A673 (cell line): ENCODE measurements at regions not wholly inside any gene's neighbourhood (a gene's known extent, or its start where the extent isn't known, plus 50 kb on each side); places are given as distances from the start of the nearest gene placed in this dataset.
"Not testable (repeated sequence)": the region's sequence is repeated elsewhere in the genome, so short reads cannot be mapped to it uniquely, and the experiment has no call there.

Experiments used
- BruUV-seq: library from RNA; stranded (reverse); fragments of 400-500 nt; replicated peaks from 2 replicates; lab custom pipeline; 2021; lab: Mats Ljungman, UMichigan
- CTCF ChIA-PET: fragments of 300-600 bp; sonication (Branson Sonifier 250); formaldehyde crosslinking; loops from one replicate; lab custom pipeline; 2022; ENCODE audit warnings: antibody characterized with exemption; lab: Charles Lee
- POLR2A ChIA-PET: fragments of 300-600 bp; sonication (Branson Sonifier 250); formaldehyde crosslinking; loops from one replicate; lab custom pipeline; 2022; ENCODE audit warnings: antibody characterized with exemption; ENCODE audit not compliant: low non-redundant PET; lab: Charles Lee
- DNase-seq: peaks from one replicate; pipeline ENCODE4 v3.0.0-alpha.2; 2015; ENCODE audit warnings: low spot score
- H3K27ac ChIP-seq: fragments of 200-600 bp; sonication (generic); 2 replicates; pipeline ENCODE4 v1.5.1; 2016; ENCODE audit warnings: mixed run types, low read depth, mild to moderate bottlenecking, mixed read lengths, antibody characterized with exemption, low read length; ENCODE audit not compliant: poor library complexity, severe bottlenecking
- H3K27me3 ChIP-seq: fragments of 200-600 bp; sonication (generic); replicated peaks from 2 replicates; pipeline ENCODE4 v1.6.1; 2017; ENCODE audit warnings: mixed run types, low read depth, mild to moderate bottlenecking, mixed read lengths, antibody characterized with exemption, low read length; ENCODE audit not compliant: insufficient read depth, poor library complexity
- H3K36me3 ChIP-seq: fragments of 200-600 bp; sonication (generic); 2 replicates; pipeline ENCODE4 v1.6.1; 2016; ENCODE audit warnings: mixed run types, mild to moderate bottlenecking, mixed read lengths, antibody characterized with exemption, low read length; ENCODE audit not compliant: insufficient read depth, poor library complexity, severe bottlenecking
- H3K4me1 ChIP-seq: fragments of 200-600 bp; sonication (generic); 2 replicates; pipeline ENCODE4 v1.6.1; 2017; ENCODE audit warnings: mixed run types, mild to moderate bottlenecking, mixed read lengths, antibody characterized with exemption, low read length; ENCODE audit not compliant: insufficient read depth, poor library complexity, severe bottlenecking
- H3K4me3 ChIP-seq: fragments of 200-600 bp; sonication (generic); 2 replicates; pipeline ENCODE4 v1.5.1; 2016; ENCODE audit warnings: low read depth, mixed run types, mild to moderate bottlenecking, mixed read lengths, low read length; ENCODE audit not compliant: poor library complexity, severe bottlenecking
- H3K9me3 ChIP-seq: fragments of 200-600 bp; sonication (generic); 2 replicates; pipeline ENCODE4 v1.6.1; 2016; ENCODE audit warnings: mixed run types, low read depth, mild to moderate bottlenecking, mixed read lengths, antibody characterized with exemption, low read length; ENCODE audit not compliant: poor library complexity, severe bottlenecking
- CTCF ChIP-seq: fragments of 300-800, 200-600 bp; sonication (generic); conservative IDR thresholded peaks from 2 replicates; pipeline ENCODE4 v1.5.1; 2017; ENCODE audit warnings: low read depth, mild to moderate bottlenecking, antibody characterized with exemption, low read length, moderate library complexity, mixed read lengths
- EZH2 ChIP-seq: fragments of 200-600 bp; sonication (generic); IDR thresholded peaks from 2 replicates; pipeline ENCODE4 v1.6.1; 2017; ENCODE audit warnings: borderline replicate concordance, low read depth, mild to moderate bottlenecking, mixed read lengths, antibody characterized with exemption, low read length; ENCODE audit not compliant: poor library complexity, severe bottlenecking
- intact Hi-C: fragments of 100-400 bp; cut with micrococcal nuclease; formaldehyde crosslinking; loops from one replicate; pipeline ENCODE4 v1.10.0; 2022; ENCODE audit not compliant: unreplicated experiment

GRCh38 chr4:95761871-95762270, 78.0 kb upstream of the PDHA2 start:
- Histone ChIP-seq H3K27ac (no peak overlapping the region), H3K9me3 (no peaks in the 10 kb centered on the region), H3K27me3 (no peaks in the 10 kb centered on the region), H3K4me3 (no peak overlapping the region), H3K36me3 (no peaks in the 10 kb centered on the region), H3K4me1 (peaks cover 24% of the 10 kb centered on the region)
- ChIA-PET CTCF (no interaction called here), POLR2A (no interaction called here)
- BruUV-seq, result no TSS peak
- DNase-seq, result no peak
- TF ChIP-seq CTCF, result no peak
- no peak for TF ChIP-seq EZH2
- intact Hi-C loops, result no loop called here

- Histone ChIP-seq H3K4me3 (no peak overlapping the region), H3K9me3 (no peaks in the 10 kb centered on the region), H3K36me3 (no peaks in the 10 kb centered on the region), H3K27me3 (no peaks in the 10 kb centered on the region), H3K4me1 (peaks cover 24% of the 10 kb centered on the region), H3K27ac (no peak overlapping the region)
- ChIA-PET POLR2A (no interaction called here), CTCF (no interaction called here)
- intact Hi-C loops, result no loop called here
- TF ChIP-seq EZH2 (no peak), CTCF (no peak)
- BruUV-seq, result no TSS peak
- peak; percentile 48 for DNase-seq
Observed at GRCh38 chr4:95761426-95761825, 78.5 kb upstream of the PDHA2 start.

GRCh38 chr4:95760646-95761045, 79.2 kb upstream of the PDHA2 start:
- H3K9me3 ChIP-seq, H3K4me3 ChIP-seq, POLR2A ChIA-PET, intact Hi-C loops, H3K36me3 ChIP-seq, H3K27ac ChIP-seq, CTCF ChIA-PET, BruUV-seq, H3K27me3 ChIP-seq: not testable (repeated sequence)
- peak; percentile 4 for DNase-seq
- H3K4me1 ChIP-seq, result peaks cover 24% of the 10 kb centered on the region

GRCh38 chr4:95758001-95758400, 81.9 kb upstream of the PDHA2 start:
- Histone ChIP-seq H3K4me3 (no peak overlapping the region), H3K27me3 (no peaks in the 10 kb centered on the region), H3K36me3 (no peaks in the 10 kb centered on the region), H3K9me3 (no peaks in the 10 kb centered on the region), H3K27ac (peak overlapping the region; percentile 44), H3K4me1 (peaks cover 24% of the 10 kb centered on the region)
- ChIA-PET POLR2A (no interaction called here), CTCF (no interaction called here)
- DNase-seq, result peak; percentile 59
- BruUV-seq, result no TSS peak
- intact Hi-C loops, result loop anchor here (10.0 kb wide), 1 partner anchor 203 kb away; no protein-coding TSS in a partner anchor
- TF ChIP-seq CTCF (no peak), EZH2 (no peak)
